ENCODE measurements at regions not wholly inside any gene's neighbourhood (a gene's known extent, or its start where the extent isn't known, plus 50 kb on each side); places are given as distances from the start of the nearest gene placed in this dataset.
A peak's percentile ranks its signal among the peaks of the same experiment; 100 is the strongest.
"Not testable (repeated sequence)": the region's sequence is repeated elsewhere in the genome, so short reads cannot be mapped to it uniquely, and the experiment has no call there.

DNA sequence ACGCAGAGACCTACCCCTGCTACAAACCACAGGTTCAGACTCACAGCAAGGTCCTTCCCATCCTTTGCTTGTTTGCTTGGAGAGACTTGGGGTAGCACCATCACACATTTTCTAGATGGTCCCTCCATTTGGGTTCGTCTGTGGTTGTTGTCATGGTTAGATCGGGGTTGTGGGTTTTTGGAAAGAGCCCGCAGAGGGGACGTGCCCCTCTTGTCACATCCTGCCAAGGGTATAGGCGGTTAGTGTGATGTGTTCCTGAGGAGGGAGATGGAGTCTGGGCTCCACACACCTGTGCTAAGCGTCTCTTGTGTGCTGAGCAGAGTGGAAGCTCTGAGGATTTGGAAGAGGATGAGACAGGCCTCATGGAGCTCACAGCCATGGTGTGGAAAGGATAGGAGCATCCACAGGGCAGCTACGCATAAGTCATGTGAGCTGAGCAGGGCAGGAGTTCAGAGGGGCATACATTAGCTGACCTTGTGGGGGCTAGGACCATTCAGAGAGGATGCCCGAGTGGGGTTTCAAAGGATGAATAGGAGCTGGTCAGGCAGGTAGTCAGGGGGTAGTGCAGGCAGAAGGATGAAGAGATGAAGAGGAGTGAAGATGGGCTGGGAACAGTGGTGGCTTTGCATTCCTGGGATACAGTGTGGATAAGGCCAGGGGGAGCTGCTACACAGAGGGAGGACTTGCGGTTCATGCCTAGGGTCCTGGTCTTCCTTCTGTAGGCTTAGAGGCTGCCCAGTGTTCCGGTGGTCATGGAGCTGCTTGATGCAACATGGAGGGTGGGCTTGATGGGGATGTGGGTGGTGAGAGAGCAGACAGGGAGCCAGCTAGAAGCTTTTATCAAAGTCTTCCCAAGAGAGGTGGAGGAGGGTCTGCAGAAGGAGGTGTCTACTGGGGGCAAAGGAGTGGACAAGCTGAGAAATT lies 62.9 kb downstream of the ACKR3 start:
- no peak for DNase-seq

- no peak for DNase-seq
Measured at GRCh38 chr2:236633219-236633570, 63.6 kb downstream of the ACKR3 start.

GRCh38 chr2:236633775-236634560 lies 64.3 kb downstream of the ACKR3 start:
- peak in 1 of 2 experiments; percentile 34 for DNase-seq

DNA sequence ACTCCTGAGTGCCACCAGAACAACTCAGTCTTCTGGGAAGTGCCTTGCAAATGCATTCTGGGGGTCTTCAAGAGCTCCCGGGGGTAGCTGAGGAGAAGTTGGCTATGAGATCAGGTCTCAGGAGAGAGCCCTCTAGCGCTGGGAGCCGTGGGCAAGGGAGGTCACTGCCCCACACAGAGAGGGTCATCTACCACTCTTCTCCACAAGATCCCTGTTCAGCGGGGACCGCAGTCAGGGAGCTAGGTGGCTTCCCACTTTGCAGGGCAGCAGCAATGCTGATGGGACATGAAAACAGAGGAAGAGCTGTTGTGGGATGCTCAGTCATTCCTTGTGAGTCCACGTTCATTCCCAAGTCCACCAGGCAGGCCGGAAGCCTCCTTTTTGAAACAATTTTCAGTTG lies 66.6 kb downstream of the ACKR3 start:
- DNase-seq = no peak

GRCh38 chr2:236636714-236637470 lies 67.3 kb downstream of the ACKR3 start:
- DNase-seq = no peak

- no peak for DNase-seq
Measured at GRCh38 chr2:236637686-236638569, 68.3 kb downstream of the ACKR3 start.

DNA sequence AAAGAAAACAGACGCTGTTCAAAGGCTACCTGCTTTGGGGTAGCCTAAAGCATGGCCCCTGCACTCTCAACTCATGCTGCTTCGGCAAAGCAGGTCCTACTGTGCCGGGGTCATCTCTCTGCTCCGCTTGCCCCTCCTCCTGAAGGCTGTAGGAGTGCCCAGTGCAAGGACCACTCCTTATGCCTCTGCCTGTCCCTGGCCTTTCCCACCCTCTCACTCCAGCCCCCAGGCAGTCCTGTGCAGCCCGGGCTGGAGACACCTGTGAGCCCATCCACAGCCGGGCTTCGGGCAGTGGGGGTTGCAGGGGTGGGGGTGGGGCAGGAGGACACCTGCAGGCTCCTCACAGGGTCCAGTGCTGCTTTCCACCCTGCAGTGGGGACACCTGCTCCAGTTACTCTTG lies 69.1 kb downstream of the ACKR3 start:
- DNase-seq = no peak

DNA sequence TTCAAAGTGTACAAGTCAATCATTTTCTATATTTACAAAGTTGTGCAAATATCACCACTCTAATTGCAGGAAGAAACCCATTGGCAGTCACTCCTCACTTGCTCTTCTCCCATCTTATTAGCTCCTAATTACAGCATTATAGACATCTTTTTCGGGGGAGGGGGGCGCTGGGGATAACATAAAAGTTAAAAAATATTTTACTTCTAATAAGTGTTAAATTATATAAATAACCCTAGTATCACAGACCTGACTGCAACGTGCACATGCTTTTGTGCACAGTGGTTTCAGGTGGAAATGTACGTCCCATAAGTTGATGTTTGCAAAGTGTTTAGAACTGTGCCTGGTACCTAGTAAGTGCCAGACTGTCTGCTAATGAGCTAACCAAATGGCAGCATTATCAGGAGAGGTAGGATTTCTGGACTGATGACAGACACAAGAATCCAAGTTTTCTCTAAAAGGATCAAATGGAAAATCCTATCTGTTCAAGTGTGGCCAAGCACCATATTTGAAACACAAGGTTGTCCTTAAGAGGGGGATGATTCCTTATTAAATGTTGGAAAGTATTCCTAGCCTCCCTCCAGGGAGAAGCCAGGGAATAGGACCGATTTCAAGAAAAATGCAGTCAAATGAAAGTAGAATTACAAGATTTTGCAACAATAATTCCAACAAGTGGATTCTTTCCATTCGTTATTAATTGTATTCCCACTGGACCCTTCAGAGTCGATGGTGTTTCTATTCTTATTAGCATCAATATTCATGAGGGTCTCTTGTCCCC lies 70.0 kb downstream of the ACKR3 start:
- no peak for DNase-seq

DNA sequence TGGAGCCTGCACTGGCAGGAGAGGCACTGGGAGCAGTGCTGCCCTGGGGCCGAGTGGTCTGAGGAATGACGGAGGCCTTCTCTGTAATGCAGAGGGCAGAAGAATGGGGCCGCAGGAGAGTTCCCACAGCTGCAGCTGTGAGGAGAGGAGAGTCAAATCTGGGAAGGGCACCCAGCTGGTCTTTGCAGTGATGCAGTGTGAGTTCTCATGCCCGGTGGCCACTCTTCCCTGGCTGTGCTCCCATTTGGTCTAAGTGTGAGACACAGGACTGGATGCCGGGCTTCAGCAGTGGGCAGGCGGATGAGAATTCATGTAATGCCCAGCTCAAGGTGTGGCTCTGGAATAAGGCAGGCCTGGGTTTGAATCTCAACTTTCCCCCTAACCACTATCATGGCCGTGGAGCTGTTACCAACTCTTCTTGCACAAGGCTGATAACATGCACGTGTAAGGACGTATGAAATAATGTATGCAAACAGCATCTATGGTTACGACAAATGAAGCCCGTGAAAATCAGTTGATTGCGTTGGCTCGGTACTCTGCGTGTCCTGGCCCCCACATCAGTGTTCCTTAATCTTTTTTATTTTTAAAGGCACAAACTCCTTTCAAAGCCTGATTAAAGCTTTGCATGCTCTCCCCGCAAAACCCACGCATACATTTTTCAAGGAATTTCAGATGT lies 71.6 kb downstream of the ACKR3 start:
- no peak for DNase-seq

DNA sequence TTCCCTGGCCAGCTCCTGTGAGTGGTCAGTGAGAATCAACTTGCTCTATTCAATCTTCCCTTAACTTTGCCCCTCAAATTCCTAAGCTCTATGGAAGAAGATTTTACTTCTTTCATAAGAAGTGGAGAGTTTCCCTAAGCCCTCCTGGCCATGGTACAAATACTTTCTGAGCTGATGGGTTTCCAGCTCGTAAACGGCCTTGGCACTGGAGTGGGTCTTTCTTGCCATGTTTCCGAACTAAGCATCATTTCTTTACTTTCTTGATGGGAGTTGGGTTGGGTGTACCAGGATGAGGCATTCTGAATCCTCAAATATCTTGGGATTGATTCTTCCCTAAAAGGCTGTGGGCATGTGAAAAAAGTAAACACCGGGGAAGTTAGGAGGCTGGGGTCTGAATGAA lies 72.5 kb downstream of the ACKR3 start:
- DNase-seq = no peak

GRCh38 chr2:236642584-236643291 lies 73.1 kb downstream of the ACKR3 start:
- DNase-seq = no peak

- DNase-seq = no peak
Measured at GRCh38 chr2:236643480-236643879, 73.9 kb downstream of the ACKR3 start.

- DNase-seq = no peak
Measured at GRCh38 chr2:236644067-236644466, 74.4 kb downstream of the ACKR3 start.

GRCh38 chr2:236644502-236644911 lies 74.9 kb downstream of the ACKR3 start:
- DNase-seq = no peak

- DNase-seq = not testable (repeated sequence)
Measured at GRCh38 chr2:236645141-236645540, 75.5 kb downstream of the ACKR3 start.

DNA sequence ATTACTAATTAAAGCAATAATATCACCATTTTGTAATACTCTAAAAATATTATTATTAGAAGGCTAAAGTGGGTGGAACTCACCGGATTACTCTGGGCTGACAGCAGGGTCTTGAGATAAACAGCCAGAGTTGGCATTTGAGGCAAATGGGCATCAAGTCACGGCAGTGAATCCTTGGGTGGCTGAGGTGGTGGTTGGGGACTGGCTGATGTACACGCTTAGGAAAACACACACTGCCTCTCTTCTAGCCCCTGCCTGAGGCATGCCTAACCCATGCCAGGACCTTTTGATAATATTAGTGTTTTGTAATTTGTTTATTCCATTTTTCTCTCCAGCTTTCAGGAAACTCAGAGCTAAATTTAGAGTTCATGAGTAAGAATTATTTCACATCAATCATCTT lies 76.8 kb downstream of the ACKR3 start:
- DNase-seq = no peak

GRCh38 chr2:236646871-236647270 lies 77.2 kb downstream of the ACKR3 start:
- DNase-seq = no peak

DNA sequence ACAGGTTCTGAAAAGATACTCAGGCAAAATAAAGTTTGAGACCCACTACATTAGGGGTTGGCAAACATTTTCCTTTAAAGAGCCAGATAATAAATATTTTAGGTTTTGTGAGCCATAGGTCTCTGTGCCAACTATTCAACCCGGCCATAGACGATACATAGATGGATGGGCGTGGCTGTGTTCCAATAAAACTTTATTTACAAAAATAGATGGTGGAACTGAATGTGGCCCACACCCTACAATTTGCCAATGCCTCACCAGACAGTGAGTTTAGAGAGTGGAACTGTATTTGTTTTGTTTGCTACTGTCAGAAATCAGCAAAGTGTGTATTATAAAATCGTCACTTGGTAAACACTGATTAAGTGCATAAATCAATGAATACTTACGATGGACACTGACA lies 78.0 kb downstream of the ACKR3 start:
- DNase-seq = no peak

DNA sequence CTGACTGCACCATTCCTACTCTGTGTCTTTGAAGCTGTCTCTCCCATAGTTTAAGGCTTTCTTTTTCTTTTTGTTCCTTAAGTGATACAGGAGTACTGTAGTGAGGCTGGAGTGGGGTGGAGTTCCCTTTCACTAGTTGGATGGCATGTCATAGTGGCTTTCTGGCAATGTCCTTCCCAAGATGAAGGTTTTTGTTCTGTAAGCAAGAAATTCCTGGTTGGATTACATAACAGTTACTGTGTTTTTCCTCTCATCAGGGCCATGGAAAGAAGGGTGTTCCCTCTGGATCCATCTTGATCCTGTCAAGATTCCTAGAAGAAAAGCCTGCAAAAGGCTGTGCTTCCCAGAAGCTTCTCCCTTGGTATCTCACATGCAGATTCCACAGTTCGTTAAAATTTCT lies 84.2 kb downstream of the ACKR3 start:
- no peak for DNase-seq

DNA sequence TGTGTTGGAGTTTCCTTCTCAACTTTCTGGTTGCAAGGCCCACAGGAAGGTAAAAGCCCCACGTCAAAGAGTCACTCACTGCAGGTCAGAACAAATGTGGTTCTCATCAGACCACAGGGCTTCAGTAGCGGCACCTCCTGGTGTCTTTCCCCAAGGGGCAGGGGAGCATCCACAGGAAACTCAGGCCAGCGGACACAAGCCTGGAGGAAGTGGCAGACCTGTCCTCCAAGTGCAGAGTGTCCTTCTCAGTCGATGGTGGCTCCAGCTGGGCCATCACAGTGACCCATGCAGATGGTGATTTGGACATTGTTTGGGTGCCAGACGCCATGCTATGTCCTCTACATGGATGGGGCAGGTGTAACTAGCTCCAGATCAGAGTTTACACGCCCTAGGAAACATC lies 84.9 kb downstream of the ACKR3 start:
- DNase-seq = no peak

Data from NCI-H526 (cell line).